Caco-2 (cell line): ENCODE measurements at regions not wholly inside any gene's neighbourhood (a gene's known extent, or its start where the extent isn't known, plus 50 kb on each side); places are given as distances from the start of the nearest gene placed in this dataset.

Experiments
- BruUV-seq: library from RNA; stranded (reverse); fragments of 400-500 nt; replicated peaks from 2 replicates; lab custom pipeline; 2021; lab: Mats Ljungman, UMichigan
- CTCF ChIA-PET: fragments of 300-600 bp; sonication (Branson Sonifier 250); formaldehyde crosslinking; loops from one replicate; lab custom pipeline; 2022; ENCODE audit warnings: antibody characterized with exemption; lab: Charles Lee
- POLR2A ChIA-PET: fragments of 300-600 bp; sonication (Branson Sonifier 250); formaldehyde crosslinking; loops from one replicate; lab custom pipeline; 2022; ENCODE audit warnings: antibody characterized with exemption; lab: Charles Lee
- DNase-seq, 2 experiments: peaks; one replicate each; pipeline versions ENCODE4 v3.0.0 to v3.0.0-alpha.2; 2020 to 2022
- H3K27me3 ChIP-seq: replicated peaks from 2 replicates; pipeline ENCODE4 v1.6.0; 2011; ENCODE audit warnings: low read length; ENCODE audit not compliant: control insufficient read depth, insufficient read depth
- H3K36me3 ChIP-seq: 2 replicates; pipeline ENCODE4 v1.5.1; 2011; ENCODE audit warnings: low read length; ENCODE audit not compliant: control insufficient read depth, insufficient read depth
- H3K4me1 ChIP-seq: fragments of 250-450 bp; sonication (Bioruptor Pico); 2 replicates; pipeline ENCODE4 v1.5.1; 2020; ENCODE audit warnings: mild to moderate bottlenecking
- H3K4me3 ChIP-seq: 2 replicates; pipeline ENCODE4 v1.5.1; 2011; ENCODE audit warnings: low read depth, mild to moderate bottlenecking, control low read depth, low read length
- H3K9me3 ChIP-seq: fragments of 250-450 bp; sonication (Bioruptor Pico); 2 replicates; pipeline ENCODE4 v1.5.1; 2020; ENCODE audit warnings: mild to moderate bottlenecking, moderate library complexity
- H3K27ac Mint-ChIP-seq: one replicate; pipeline ENCODE4 v1.8.0; 2022; ENCODE audit warnings: mixed read lengths; ENCODE audit not compliant: unreplicated experiment
- H3K27me3 Mint-ChIP-seq: one replicate; pipeline ENCODE4 v1.8.0; 2022; ENCODE audit warnings: mixed read lengths; ENCODE audit not compliant: insufficient read depth, unreplicated experiment
- H3K36me3 Mint-ChIP-seq: one replicate; pipeline ENCODE4 v1.8.0; 2022; ENCODE audit warnings: mild to moderate bottlenecking, mixed read lengths; ENCODE audit not compliant: insufficient read depth, unreplicated experiment
- H3K4me1 Mint-ChIP-seq: one replicate; pipeline ENCODE4 v1.8.0; 2022; ENCODE audit warnings: low read depth, mixed read lengths; ENCODE audit not compliant: unreplicated experiment
- H3K4me3 Mint-ChIP-seq: one replicate; pipeline ENCODE4 v1.8.0; 2022; ENCODE audit warnings: mild to moderate bottlenecking, moderate library complexity, mixed read lengths; ENCODE audit not compliant: unreplicated experiment
- H3K9me3 Mint-ChIP-seq: one replicate; pipeline ENCODE4 v1.8.0; 2022; ENCODE audit warnings: mixed read lengths; ENCODE audit not compliant: unreplicated experiment
- CTCF ChIP-seq, 2 experiments: fragments of 200-600 bp in 1 of 2; IDR thresholded peaks; 1 replicate in 1 of 2; 2 replicates in 1 of 2; pipeline versions ENCODE4 v1.5.1 to v1.8.0; 2011 to 2022; ENCODE audit warnings: antibody characterized with exemption in 1 of 2, control low read depth in 1 of 2, inconsistent platforms in 1 of 2, low read depth in 1 of 2, low read length in 1 of 2, mild to moderate bottlenecking in 1 of 2, moderate library complexity in 1 of 2; ENCODE audit not compliant: insufficient read depth in 1 of 2, severe bottlenecking in 1 of 2, unreplicated experiment in 1 of 2
- intact Hi-C: fragments of 100-400 bp; cut with micrococcal nuclease; formaldehyde crosslinking; loops from one replicate; pipeline ENCODE4 v1.10.0; 2022; ENCODE audit not compliant: unreplicated experiment

- Mint-ChIP-seq H3K27ac (no peak overlapping the region), H3K4me3 (no peak overlapping the region), H3K4me1 (no peaks in the 10 kb centered on the region), H3K9me3 (no peaks in the 10 kb centered on the region), H3K27me3 (no peaks in the 10 kb centered on the region), H3K36me3 (no peaks in the 10 kb centered on the region)
- H3K36me3 ChIP-seq: no peaks in the 10 kb centered on the region
- POLR2A ChIA-PET: no interaction called here
- H3K4me3 ChIP-seq: no peak overlapping the region
- TF ChIP-seq CTCF (IDR thresholded peaks at IDR 0.05; ENCODE audit: insufficient read depth in 1 of 2, low read depth in 1 of 2, low read length in 1 of 2, severe bottlenecking in 1 of 2, unreplicated experiment in 1 of 2): no peak
- DNase-seq: no peak
- no TSS peak for BruUV-seq
- intact Hi-C loops: no loop called here
- no peaks in the 10 kb centered on the region for H3K4me1 ChIP-seq
- CTCF ChIA-PET: no interaction called here
- H3K27me3 ChIP-seq: no peaks in the 10 kb centered on the region
- no peaks in the 10 kb centered on the region for H3K9me3 ChIP-seq
These were observed 214.7 kb upstream of the CADM2 start for GRCh38 chr3:84744130-84744529.

DNA sequence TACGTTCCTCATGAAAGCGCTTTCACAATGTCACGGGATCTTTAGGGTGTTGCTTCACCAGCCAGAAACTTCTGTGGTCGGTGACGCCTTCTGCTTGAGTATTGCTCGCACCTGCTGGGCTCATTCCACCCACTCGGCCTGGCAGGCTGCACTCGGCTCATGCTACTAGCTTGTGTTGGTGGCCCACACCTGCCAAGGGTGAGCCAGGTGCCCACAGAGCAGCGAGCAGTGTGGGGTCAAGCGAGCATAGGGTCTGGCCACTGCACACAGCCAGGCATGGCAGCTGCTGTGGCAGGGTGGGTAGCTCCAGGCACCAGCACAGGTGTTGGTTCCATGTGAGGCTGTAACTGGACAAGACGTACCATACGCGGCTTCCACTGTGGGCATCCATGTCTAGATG, 202.9 kb upstream of the CADM2 start:
- H3K9me3 ChIP-seq: no peaks in the 10 kb centered on the region
- DNase-seq: no peak
- intact Hi-C loops: no loop called here
- ChIA-PET POLR2A (no interaction called here), CTCF (no interaction called here)
- H3K4me3 ChIP-seq: no peak overlapping the region
- BruUV-seq: no TSS peak
- Mint-ChIP-seq H3K27me3 (no peaks in the 10 kb centered on the region), H3K27ac (no peak overlapping the region), H3K4me3 (no peak overlapping the region), H3K9me3 (no peaks in the 10 kb centered on the region), H3K4me1 (no peaks in the 10 kb centered on the region), H3K36me3 (no peaks in the 10 kb centered on the region)
- no peak for TF ChIP-seq CTCF (IDR thresholded peaks at IDR 0.05; ENCODE audit: insufficient read depth in 1 of 2, low read depth in 1 of 2, low read length in 1 of 2, severe bottlenecking in 1 of 2, unreplicated experiment in 1 of 2)
- H3K36me3 ChIP-seq: no peaks in the 10 kb centered on the region
- no peaks in the 10 kb centered on the region for H3K27me3 ChIP-seq
- no peaks in the 10 kb centered on the region for H3K4me1 ChIP-seq

- Mint-ChIP-seq H3K4me1 (no peaks in the 10 kb centered on the region), H3K9me3 (no peaks in the 10 kb centered on the region), H3K27ac (no peak overlapping the region), H3K27me3 (no peaks in the 10 kb centered on the region), H3K36me3 (no peaks in the 10 kb centered on the region), H3K4me3 (no peak overlapping the region)
- Histone ChIP-seq H3K4me1 (no peaks in the 10 kb centered on the region), H3K4me3 (no peak overlapping the region), H3K9me3 (no peaks in the 10 kb centered on the region), H3K36me3 (no peaks in the 10 kb centered on the region), H3K27me3 (no peaks in the 10 kb centered on the region)
- TF ChIP-seq CTCF (IDR thresholded peaks at IDR 0.05; ENCODE audit: insufficient read depth in 1 of 2, low read depth in 1 of 2, low read length in 1 of 2, severe bottlenecking in 1 of 2, unreplicated experiment in 1 of 2): no peak
- BruUV-seq: no TSS peak
- ChIA-PET CTCF (no interaction called here), POLR2A (no interaction called here)
- intact Hi-C loops: no loop called here
- no peak for DNase-seq
These were observed 199.4 kb upstream of the CADM2 start for GRCh38 chr3:84759361-84759760.
